Adrenal gland (tissue), 9 donors: ENCODE measurements at regions not wholly inside any gene's neighbourhood (a gene's known extent, or its start where the extent isn't known, plus 50 kb on each side); places are given as distances from the start of the nearest gene placed in this dataset.

ENCODE experiments used
- DNase-seq, 7 donors: peaks; one replicate each; pipeline ENCODE4 v3.0.0-alpha.2; 2019 to 2020
- H3K27ac ChIP-seq, 5 donors: fragments of 200-600 bp; sonication (generic) in 4 of 5; 1 replicate in 3 of 5; 2 replicates in 2 of 5; pipeline versions ENCODE4 v1.5.1 to v1.8.0; 2016 to 2020; ENCODE audit warnings: mild to moderate bottlenecking in 1 of 5
- H3K27me3 ChIP-seq: fragments of 200-600 bp; 2 replicates; pipeline ENCODE4 v1.8.0; 2021
- H3K36me3 ChIP-seq, 2 donors: fragments of 200-600 bp; replicated peaks in 1 of 2; 1 replicate in 1 of 2; 2 replicates in 1 of 2; pipeline versions ENCODE4 v1.5.1 to v1.8.0; 2018 to 2022
- H3K4me1 ChIP-seq, 2 donors: fragments of 200-600 bp; replicated peaks in 1 of 2; 1 replicate in 1 of 2; 2 replicates in 1 of 2; pipeline versions ENCODE4 v1.5.1 to v1.8.0; 2018 to 2021
- H3K4me3 ChIP-seq, 4 donors: fragments of 200-600 bp; sonication (generic) in 3 of 4; one replicate each; pipeline ENCODE4 v1.5.1; 2016 to 2018
- H3K9me3 ChIP-seq, 3 donors: fragments of 200-600 bp; sonication (generic) in 1 of 3; replicated peaks in 1 of 3; 1 replicate in 2 of 3; 2 replicates in 1 of 3; pipeline versions ENCODE4 v1.5.1 to v1.8.0; 2016 to 2021
- POLR2A ChIP-seq, 2 donors: fragments of 450-650 bp; IDR thresholded peaks; one replicate each; pipeline ENCODE4 v1.6.1; 2017; ENCODE audit warnings: antibody characterized with exemption in 2 of 2, mild to moderate bottlenecking in 2 of 2, moderate library complexity in 1 of 2
- WGBS, 4 donors: extraction: QIAGEN DNeasy Blood & Tissue Kit in 2 of 4; methylation state at CpG; one replicate each; pipeline versions ENCODE4 v1.1.5 to v1.1.7; 2013 to 2017; 5-methylcytosine and 5-hydroxymethylcytosine counted together
- intact Hi-C, 2 donors: fragments of 100-400 bp; cut with DNase I; formaldehyde crosslinking; loops; one replicate each; pipeline versions ENCODE4 v1.14.1 to v1.15.0; 2022 to 2023
- TF ChIP-seq, protein P1 (sequence below), 6 experiments: fragments of 450-650 bp in 4 of 6; fragments of 200-600 bp in 2 of 6; sonication (generic) in 1 of 6; IDR thresholded peaks; 1 replicate in 5 of 6; 2 replicates in 1 of 6; pipeline versions ENCODE4 v1.5.1 to v1.8.0; 2016 to 2021; ENCODE audit warnings: antibody characterized with exemption in 6 of 6, mild to moderate bottlenecking in 2 of 6, moderate library complexity in 1 of 6
- donor health status: healthy with polysubstance abuse.
- donor health status: Bipolar disorder and iron deficiency.
- donor health status: DM: yes; HTN: yes; CAD: no.
- donor health status: DM: no; HTN: no; CAD: no.
- donor health status: DM: no; HTN: no; CAD: no.

DNA sequence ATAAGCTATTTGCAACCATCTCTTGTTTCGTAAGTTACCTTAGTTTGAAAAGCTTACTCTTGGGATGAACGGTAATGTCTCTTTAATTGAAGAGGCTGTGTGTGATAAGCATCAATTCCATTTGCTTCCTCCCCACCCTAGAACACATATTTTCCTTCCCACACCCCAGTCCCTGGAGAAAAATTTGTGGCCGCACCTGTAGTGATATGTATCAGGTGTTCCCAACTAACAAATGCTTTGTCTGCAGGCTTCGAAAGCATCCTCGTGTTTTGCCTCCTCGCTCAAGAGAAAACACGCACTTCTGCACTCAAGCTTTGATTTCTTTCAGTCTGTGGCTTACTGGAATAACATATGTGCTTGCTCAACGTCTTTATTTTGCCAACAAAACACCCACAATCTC lies 143.8 kb upstream of the OTUD4 start:
- Histone ChIP-seq H3K36me3 (no peaks in the 10 kb centered on the region), H3K27me3 (no peaks in the 10 kb centered on the region), H3K9me3 (no peaks in the 10 kb centered on the region), H3K4me1 (no peaks in the 10 kb centered on the region), H3K4me3 (no peak overlapping the region), H3K27ac (no peak overlapping the region)
- intact Hi-C loops, result no loop called here
- no peak for TF ChIP-seq POLR2A (IDR thresholded peaks at IDR 0.05)
- TF ChIP-seq, protein P1, sequence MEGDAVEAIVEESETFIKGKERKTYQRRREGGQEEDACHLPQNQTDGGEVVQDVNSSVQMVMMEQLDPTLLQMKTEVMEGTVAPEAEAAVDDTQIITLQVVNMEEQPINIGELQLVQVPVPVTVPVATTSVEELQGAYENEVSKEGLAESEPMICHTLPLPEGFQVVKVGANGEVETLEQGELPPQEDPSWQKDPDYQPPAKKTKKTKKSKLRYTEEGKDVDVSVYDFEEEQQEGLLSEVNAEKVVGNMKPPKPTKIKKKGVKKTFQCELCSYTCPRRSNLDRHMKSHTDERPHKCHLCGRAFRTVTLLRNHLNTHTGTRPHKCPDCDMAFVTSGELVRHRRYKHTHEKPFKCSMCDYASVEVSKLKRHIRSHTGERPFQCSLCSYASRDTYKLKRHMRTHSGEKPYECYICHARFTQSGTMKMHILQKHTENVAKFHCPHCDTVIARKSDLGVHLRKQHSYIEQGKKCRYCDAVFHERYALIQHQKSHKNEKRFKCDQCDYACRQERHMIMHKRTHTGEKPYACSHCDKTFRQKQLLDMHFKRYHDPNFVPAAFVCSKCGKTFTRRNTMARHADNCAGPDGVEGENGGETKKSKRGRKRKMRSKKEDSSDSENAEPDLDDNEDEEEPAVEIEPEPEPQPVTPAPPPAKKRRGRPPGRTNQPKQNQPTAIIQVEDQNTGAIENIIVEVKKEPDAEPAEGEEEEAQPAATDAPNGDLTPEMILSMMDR (IDR thresholded peaks at IDR 0.05), result no peak
- 79 to 85% (median 83%) methylated on average over 8 of the region's 8 CpGs for WGBS, 4 donors
- no peak for DNase-seq

DNA sequence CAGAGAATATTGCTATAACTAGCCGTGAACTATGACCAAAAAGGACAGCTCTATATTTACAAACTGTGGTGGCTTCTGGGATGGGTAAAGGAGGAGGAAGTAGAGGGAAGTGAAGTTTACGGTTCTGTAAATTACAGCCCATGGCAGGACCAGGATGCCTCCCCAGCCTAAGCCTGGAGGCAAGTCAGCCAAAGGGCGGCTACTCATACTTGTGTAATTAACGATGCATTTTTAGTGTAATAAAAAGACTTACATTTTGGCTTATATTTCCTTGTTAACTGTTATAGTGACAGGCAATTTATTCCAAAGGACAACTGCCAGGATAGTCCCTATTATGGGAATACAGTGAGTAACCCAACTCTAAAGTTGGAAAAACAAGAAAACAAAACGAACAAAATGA lies 139.9 kb upstream of the OTUD4 start:
- Histone ChIP-seq H3K4me1 (no peaks in the 10 kb centered on the region), H3K27ac (no peak overlapping the region), H3K36me3 (no peaks in the 10 kb centered on the region), H3K4me3 (no peak overlapping the region), H3K27me3 (no peaks in the 10 kb centered on the region), H3K9me3 (no peaks in the 10 kb centered on the region)
- no peak for DNase-seq
- TF ChIP-seq, protein P1 (IDR thresholded peaks at IDR 0.05), result no peak
- no peak for TF ChIP-seq POLR2A (IDR thresholded peaks at IDR 0.05)
- intact Hi-C loops, result no loop called here
- WGBS, 4 donors, result 60 to 71% (median 68%) methylated on average over 5 of the region's 5 CpGs

DNA sequence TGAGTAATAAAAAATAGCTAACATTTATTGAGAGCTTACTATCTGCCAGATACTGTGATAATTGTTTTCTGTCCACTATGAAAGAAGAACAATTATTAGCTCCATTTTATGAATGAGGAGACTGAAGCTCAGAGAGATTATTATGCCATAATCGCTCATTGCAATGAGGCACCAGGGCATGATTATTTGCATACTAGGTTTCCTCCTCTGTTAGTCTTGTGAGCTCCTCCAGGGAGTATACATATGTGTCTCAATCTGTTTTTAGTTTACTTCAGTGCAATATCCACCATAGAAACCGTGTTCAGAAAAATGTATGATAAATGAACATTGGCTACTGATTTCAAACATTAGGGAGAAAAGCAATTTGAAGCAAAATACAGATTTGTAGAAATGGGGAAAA lies 139.4 kb upstream of the OTUD4 start:
- intact Hi-C loops, result no loop called here
- H3K27me3 ChIP-seq, result no peaks in the 10 kb centered on the region
- H3K36me3 ChIP-seq, result no peaks in the 10 kb centered on the region
- TF ChIP-seq POLR2A (IDR thresholded peaks at IDR 0.05), result no peak
- TF ChIP-seq, protein P1 (IDR thresholded peaks at IDR 0.05), result no peak
- no peak overlapping the region for H3K27ac ChIP-seq
- WGBS, 4 donors, result 64 to 77% (median 71%) methylated on average over 2 of the region's 2 CpGs
- DNase-seq, result no peak
- H3K9me3 ChIP-seq, result no peaks in the 10 kb centered on the region
- no peaks in the 10 kb centered on the region for H3K4me1 ChIP-seq
- no peak overlapping the region for H3K4me3 ChIP-seq

DNA sequence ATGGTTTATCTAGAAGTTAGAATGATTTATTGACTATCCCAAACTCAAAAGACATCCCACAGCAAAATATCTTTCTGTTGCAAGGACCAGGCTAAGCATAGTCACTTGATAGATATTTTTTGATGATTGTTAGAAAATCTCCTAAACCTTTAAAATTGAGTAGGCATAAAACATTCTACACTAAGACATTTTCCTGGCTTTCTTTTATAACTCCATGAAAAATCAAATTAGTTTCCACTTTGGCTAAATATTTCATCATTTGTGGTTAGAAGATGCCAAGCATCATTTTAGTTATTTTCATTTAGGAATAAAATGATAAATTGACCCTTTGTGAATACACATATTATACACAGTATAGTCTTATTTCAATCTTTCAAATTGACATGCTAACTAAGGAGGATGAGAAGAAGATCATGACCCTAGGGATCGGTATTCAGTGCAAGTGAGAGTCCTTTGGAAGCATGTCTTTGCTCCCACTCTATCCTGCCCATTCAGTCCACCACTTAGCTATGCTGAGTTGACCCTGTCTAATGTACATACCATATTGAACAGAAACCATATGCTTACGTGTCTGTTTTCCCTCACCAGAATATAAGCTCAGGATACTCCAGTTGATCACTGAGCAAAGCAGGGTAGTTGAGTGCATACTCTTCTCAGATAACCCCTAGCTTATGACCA lies 136.6 kb upstream of the OTUD4 start:
- no peak for DNase-seq
- intact Hi-C loops, result no loop called here
- Histone ChIP-seq H3K27ac (no peak overlapping the region), H3K4me3 (no peak overlapping the region), H3K9me3 (no peaks in the 10 kb centered on the region), H3K27me3 (no peaks in the 10 kb centered on the region), H3K36me3 (no peaks in the 10 kb centered on the region), H3K4me1 (no peaks in the 10 kb centered on the region)
- TF ChIP-seq POLR2A (IDR thresholded peaks at IDR 0.05), result no peak
- TF ChIP-seq, protein P1 (IDR thresholded peaks at IDR 0.05), result no peak
- WGBS, 4 donors, result 77 to 82% (median 78%) methylated on average over 2 of the region's 2 CpGs
